Heart right ventricle (tissue), 16 donors: ENCODE measurements at regions not wholly inside any gene's neighbourhood (a gene's known extent, or its start where the extent isn't known, plus 50 kb on each side); places are given as distances from the start of the nearest gene placed in this dataset.

Experiments used
- ATAC-seq, 8 donors: fragments of 200-7000 bp; cut with Tn5 transposase; one replicate each; pipeline ENCODE4 v1.9.1; 2020; ENCODE audit warnings: mild to moderate bottlenecking in 8 of 8, moderate library complexity in 8 of 8, moderate number of reproducible peaks in 1 of 8
- DNase-seq, 2 donors: peaks; one replicate each; pipeline ENCODE4 v3.0.0-alpha.2; 2020
- H3K27ac ChIP-seq, 10 donors: fragments of 200-600 bp; sonication (generic) in 2 of 10; one replicate each; pipeline versions ENCODE4 v1.5.0 to v1.8.0; 2020 to 2022; ENCODE audit warnings: mild to moderate bottlenecking in 3 of 10
- H3K27me3 ChIP-seq, 7 donors: fragments of 200-600 bp; one replicate each; pipeline ENCODE4 v1.8.0; 2021 to 2022; ENCODE audit warnings: mild to moderate bottlenecking in 2 of 7
- H3K36me3 ChIP-seq, 9 donors: fragments of 200-600 bp; sonication (generic) in 1 of 9; one replicate each; pipeline versions ENCODE4 v1.5.0 to v1.8.0; 2020 to 2022; ENCODE audit warnings: mild to moderate bottlenecking in 2 of 9
- H3K4me1 ChIP-seq, 9 donors: fragments of 200-600 bp; sonication (generic) in 1 of 9; one replicate each; pipeline versions ENCODE4 v1.5.0 to v1.8.0; 2020 to 2022; ENCODE audit warnings: mild to moderate bottlenecking in 4 of 9
- H3K4me3 ChIP-seq, 10 donors: fragments of 200-600 bp; sonication (generic) in 2 of 10; one replicate each; pipeline versions ENCODE4 v1.5.0 to v1.8.0; 2020 to 2022; ENCODE audit warnings: mild to moderate bottlenecking in 7 of 10, moderate library complexity in 2 of 10
- H3K9me3 ChIP-seq, 11 donors: fragments of 200-600 bp in 10 of 11; sonication (generic) in 2 of 11; one replicate each; pipeline versions ENCODE4 v1.5.0 to v1.8.0; 2013 to 2022; ENCODE audit warnings: mild to moderate bottlenecking in 2 of 11, control low read depth in 1 of 11, moderate library complexity in 1 of 11
- WGBS, 2 donors: extraction: QIAGEN DNeasy Blood & Tissue Kit; methylation state at CpG; one replicate each; pipeline ENCODE4 v1.1.7; 2013; ENCODE audit warnings: inconsistent platforms in 1 of 2; 5-methylcytosine and 5-hydroxymethylcytosine counted together
- intact Hi-C, 10 donors: fragments of 100-400 bp; cut with DNase I; formaldehyde crosslinking; loops; one replicate each; pipeline versions ENCODE4 v1.11.1 to v1.14.2; 2022
- TF ChIP-seq, protein P1 (sequence below), 9 donors: fragments of 200-600 bp; sonication (generic) in 2 of 9; IDR thresholded peaks; one replicate each; pipeline versions ENCODE4 v1.5.0 to v1.8.0; 2021 to 2022; ENCODE audit warnings: antibody characterized with exemption in 9 of 9, mild to moderate bottlenecking in 5 of 9, moderate library complexity in 1 of 9
- donor health status: Arrhythmogenic right ventricular cardiomyopathy.
- donor health status: ischemic (EF 13 %, LVEDD 7.1; RV severe dilation, severe dysfunction).
- donor health status: healthy with polysubstance abuse.
- donor health status: DM: no; HTN: yes; CAD: no.
- donor health status: DM: no; HTN: no; CAD: no.
- donor health status: ischemic (EF 25% LVEDD 6.9; RV normal size, moderate dysfunction).
- donor health status: ischemic (EF 25% LVEDD 5.7; RV mildly dilated, moderate dysfunction).
- donor health status: healthy.
- donor health status: DM: yes; HTN: yes; CAD: no.
- donor health status: Ischemic cardiomyopathy.
- donor health status: ischemic (EF 35%, LVEDD 5.7; RV mildly dilated, moderate dysfunction).
- donor health status: nonischemic (EF 11% LVEDD 7.7; RV severe dilation, severe dysfunction).
- donor health status: DM: yes; HTN: yes; CAD: no.
- donor health status: PGD.
- donor health status: ischemic (EF 29% LVEDD 5.4; RV normal size, mild dysfunction).
- donor health status: nonischemic (EF 23%, LVEDD 6.1; RV moderate dilation, normal function).

DNA sequence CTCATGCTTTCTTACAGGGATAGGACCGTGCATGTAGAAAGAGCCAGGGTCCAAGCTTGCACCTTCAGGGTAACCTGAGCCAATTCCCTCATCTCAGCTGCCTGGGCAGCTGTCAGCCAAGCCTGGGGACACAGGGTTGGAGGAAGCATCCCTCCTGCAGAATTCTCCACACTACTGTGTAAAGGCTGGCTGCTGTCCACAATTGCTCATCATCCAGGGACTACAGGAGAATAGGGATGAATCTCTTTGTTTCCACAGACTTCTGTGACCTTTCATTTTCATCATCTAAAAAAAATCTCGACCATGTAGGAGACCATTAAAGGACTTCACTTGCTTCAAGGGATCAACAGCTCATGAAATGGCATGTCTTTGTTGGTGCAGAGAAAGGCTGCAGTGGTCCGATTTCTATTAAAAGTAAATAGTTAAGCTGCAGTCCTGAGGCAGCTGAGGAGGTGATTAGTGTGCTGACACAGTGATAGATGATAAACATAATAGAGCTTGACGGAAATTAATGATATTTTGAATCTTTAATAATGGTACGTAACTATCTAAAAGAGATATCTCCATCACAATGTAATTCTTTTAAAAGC lies 74.4 kb upstream of the COPS8 start:
- ATAC-seq (no peak), DNase-seq (no peak)
- Histone ChIP-seq H3K27ac (no peak overlapping the region), H3K4me3 (no peak overlapping the region), H3K36me3 (no peaks in the 10 kb centered on the region), H3K27me3 (no peaks in the 10 kb centered on the region), H3K4me1 (peaks cover 0 to 10% (median 5%) of the 10 kb centered on the region in 9 donors), H3K9me3 (peaks cover 0 to 6% (median 0%) of the 10 kb centered on the region in 11 donors)
- intact Hi-C loops = no loop called here
- TF ChIP-seq, protein P1, sequence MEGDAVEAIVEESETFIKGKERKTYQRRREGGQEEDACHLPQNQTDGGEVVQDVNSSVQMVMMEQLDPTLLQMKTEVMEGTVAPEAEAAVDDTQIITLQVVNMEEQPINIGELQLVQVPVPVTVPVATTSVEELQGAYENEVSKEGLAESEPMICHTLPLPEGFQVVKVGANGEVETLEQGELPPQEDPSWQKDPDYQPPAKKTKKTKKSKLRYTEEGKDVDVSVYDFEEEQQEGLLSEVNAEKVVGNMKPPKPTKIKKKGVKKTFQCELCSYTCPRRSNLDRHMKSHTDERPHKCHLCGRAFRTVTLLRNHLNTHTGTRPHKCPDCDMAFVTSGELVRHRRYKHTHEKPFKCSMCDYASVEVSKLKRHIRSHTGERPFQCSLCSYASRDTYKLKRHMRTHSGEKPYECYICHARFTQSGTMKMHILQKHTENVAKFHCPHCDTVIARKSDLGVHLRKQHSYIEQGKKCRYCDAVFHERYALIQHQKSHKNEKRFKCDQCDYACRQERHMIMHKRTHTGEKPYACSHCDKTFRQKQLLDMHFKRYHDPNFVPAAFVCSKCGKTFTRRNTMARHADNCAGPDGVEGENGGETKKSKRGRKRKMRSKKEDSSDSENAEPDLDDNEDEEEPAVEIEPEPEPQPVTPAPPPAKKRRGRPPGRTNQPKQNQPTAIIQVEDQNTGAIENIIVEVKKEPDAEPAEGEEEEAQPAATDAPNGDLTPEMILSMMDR (IDR thresholded peaks at IDR 0.05) = no peak
- 85 to 91% methylated on average over 5 of the region's 5 CpGs for WGBS, 2 donors

DNA sequence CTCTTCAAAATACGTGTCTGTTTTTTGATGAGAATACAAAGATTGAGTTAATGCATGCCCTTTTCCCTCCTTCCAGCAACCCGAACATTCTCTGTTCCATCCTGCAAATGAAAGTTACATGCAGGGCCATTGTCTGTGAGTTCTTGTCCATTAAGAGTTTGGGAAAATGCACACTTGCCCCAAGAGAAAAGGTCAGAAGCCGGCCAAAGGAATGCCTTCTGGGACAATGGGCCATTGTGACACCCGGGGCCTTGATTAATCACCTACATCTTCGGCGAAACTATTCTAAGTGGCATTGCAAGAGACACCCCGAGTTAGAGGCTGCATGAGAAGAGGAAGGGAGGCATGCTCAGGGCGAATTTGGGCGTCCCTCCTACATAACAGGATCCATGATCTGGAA lies 73.7 kb upstream of the COPS8 start:
- peaks cover 0 to 6% (median 0%) of the 10 kb centered on the region in 11 donors for H3K9me3 ChIP-seq
- no peak overlapping the region for H3K27ac ChIP-seq
- DNase-seq (no peak), ATAC-seq (no peak)
- H3K36me3 ChIP-seq = no peaks in the 10 kb centered on the region
- TF ChIP-seq, protein P1 (IDR thresholded peaks at IDR 0.05) = no peak
- peaks cover 0 to 10% (median 5%) of the 10 kb centered on the region in 9 donors for H3K4me1 ChIP-seq
- intact Hi-C loops = no loop called here
- 73 to 79% methylated on average over 9 of the region's 9 CpGs for WGBS, 2 donors
- no peaks in the 10 kb centered on the region for H3K27me3 ChIP-seq
- no peak overlapping the region for H3K4me3 ChIP-seq

- ATAC-seq = peak in 3 of 8 donors; percentile 25 to 42 (median 30)
- intact Hi-C loops = no loop called here
Observed at GRCh38 chr2:237012577-237013267, 73.0 kb upstream of the COPS8 start.

DNA sequence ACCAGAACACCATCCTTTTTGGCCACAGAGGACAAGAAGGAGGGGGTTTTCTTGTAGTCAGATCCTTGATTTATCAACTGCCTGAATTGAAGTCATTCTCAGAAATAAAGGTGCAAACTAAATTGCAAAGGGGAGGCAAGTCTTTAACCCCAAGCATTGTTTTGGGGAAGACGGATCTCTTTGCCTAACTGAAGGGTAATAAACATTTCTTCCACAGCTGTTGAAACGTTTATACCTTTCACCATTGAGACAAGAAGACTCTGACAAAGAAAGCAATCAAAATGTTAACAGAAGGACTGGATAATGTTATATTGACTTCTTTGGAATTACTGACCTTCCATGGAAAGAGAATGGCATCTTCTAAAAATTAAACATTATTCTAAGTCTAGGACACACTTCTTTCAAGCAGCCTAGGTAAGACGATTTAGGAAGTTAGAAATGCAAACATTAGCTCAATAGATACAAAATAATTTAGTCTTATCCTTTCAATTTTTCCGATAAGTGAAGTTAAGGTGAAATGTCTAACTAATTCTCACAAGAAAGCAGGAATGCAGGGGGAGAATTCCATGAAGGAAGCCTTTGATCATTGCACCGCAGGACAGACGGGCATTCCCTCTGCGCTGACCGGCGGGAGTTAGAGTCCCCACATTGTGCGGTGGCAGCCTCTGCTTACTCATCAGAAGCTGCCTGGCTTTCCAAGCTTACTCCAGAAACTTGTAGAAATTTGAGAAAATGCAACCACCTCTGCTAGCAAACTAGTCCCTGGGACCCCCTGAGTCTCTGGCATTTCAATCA lies 69.4 kb upstream of the COPS8 start:
- no peak for ATAC-seq
- Histone ChIP-seq H3K27me3 (no peaks in the 10 kb centered on the region), H3K9me3 (peaks cover 0 to 6% (median 0%) of the 10 kb centered on the region in 11 donors), H3K27ac (no peak overlapping the region), H3K36me3 (no peaks in the 10 kb centered on the region), H3K4me1 (peaks cover 0 to 10% (median 5%) of the 10 kb centered on the region in 9 donors), H3K4me3 (no peak overlapping the region)
- no peak for DNase-seq
- TF ChIP-seq, protein P1 (IDR thresholded peaks at IDR 0.05) = no peak
- intact Hi-C loops = no loop called here
- 87 to 88% methylated on average over 10 of the region's 10 CpGs for WGBS, 2 donors

More at GRCh38 chr2:237012577-237013267, 73.0 kb upstream of the COPS8 start:
- H3K9me3 ChIP-seq = peaks cover 0 to 6% (median 0%) of the 10 kb centered on the region in 11 donors
- WGBS, 2 donors = 41 to 48% methylated on average over 16 of the region's 16 CpGs
- no peak for DNase-seq
- H3K27ac ChIP-seq = no peak overlapping the region
- H3K4me1 ChIP-seq = peaks cover 0 to 10% (median 5%) of the 10 kb centered on the region in 9 donors
- no peaks in the 10 kb centered on the region for H3K27me3 ChIP-seq
- H3K36me3 ChIP-seq = no peaks in the 10 kb centered on the region
- TF ChIP-seq, protein P1 (IDR thresholded peaks at IDR 0.05) = no peak
- H3K4me3 ChIP-seq = no peak overlapping the region
